ENCODE measurements at regions not wholly inside any gene's neighbourhood (a gene's known extent, or its start where the extent isn't known, plus 50 kb on each side); places are given as distances from the start of the nearest gene placed in this dataset.

DNA sequence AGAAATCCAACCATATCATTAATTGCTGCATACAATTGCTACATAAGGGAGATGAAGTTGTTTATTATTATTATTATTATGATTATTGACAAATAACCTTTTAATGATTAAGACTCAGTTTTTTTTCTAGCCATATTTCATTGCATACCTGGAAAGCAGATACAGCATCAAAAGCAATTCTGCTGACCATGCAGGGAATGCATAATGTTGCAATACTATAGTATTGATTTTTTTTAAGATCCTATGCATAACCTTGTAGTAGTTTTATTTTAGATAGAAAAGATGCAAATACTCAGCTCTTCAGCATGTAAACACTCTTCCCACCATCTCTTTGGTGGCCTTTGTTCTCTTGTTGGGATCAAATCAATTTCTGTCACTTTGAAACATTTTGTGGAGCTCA is 300.9 kb upstream of the MAP3K7 start:
- no peak overlapping the region for H2AK5ac ChIP-seq (ENCODE audit: low read depth, low read length)
- DNase-seq (ENCODE audit: low read depth in 1 of 2, low spot score in 2 of 2), result no peak

More for the DNA sequence above, 300.9 kb upstream of the MAP3K7 start:
- ChIA-PET POLR2A (ENCODE audit: partially characterized antibody) (no interaction called here), CTCF (ENCODE audit: partially characterized antibody) (no interaction called here)
- H4K8ac ChIP-seq (ENCODE audit: extremely low read depth, insufficient read depth, low read length), result no peak overlapping the region
- H3K56ac ChIP-seq (replicated peaks; ENCODE audit: insufficient read length, low read depth, low read length), result no peak overlapping the region
- no peak overlapping the region for H2BK20ac ChIP-seq (ENCODE audit: low read length)
- no peaks in the 10 kb centered on the region for H3K36me3 ChIP-seq (ENCODE audit: control insufficient read depth in 2 of 4, insufficient read depth in 4 of 4, low read length in 3 of 4)
- H3K18ac ChIP-seq (ENCODE audit: extremely low read depth, low read length), result no peak overlapping the region
- H2BK12ac ChIP-seq (ENCODE audit: low read depth, low read length), result no peak overlapping the region
- no peak overlapping the region for H3K9ac ChIP-seq (replicated peaks in 1 of 4; ENCODE audit: extremely low read depth in 1 of 4, low read depth in 3 of 4, low read length in 3 of 4)
- no peak overlapping the region for H3K4me3 ChIP-seq (ENCODE audit: extremely low read depth in 1 of 4, insufficient read depth in 2 of 4, low read depth in 3 of 4, low read length in 4 of 4)
- no peaks in the 10 kb centered on the region for H3K27me3 ChIP-seq (replicated peaks in 1 of 4; ENCODE audit: control insufficient read depth in 3 of 4, extremely low read depth in 1 of 4, insufficient read depth in 3 of 4, low read length in 3 of 4)
- no peak for FAIRE-seq
- no peak overlapping the region for H2BK15ac ChIP-seq (ENCODE audit: low read length)
- peaks cover 0 to 8% (median 3%) of the 10 kb centered on the region in 4 experiments; a peak in 3 of 7 replicates for H3K4me1 ChIP-seq (replicated peaks in 1 of 4; ENCODE audit: control insufficient read depth in 3 of 4, insufficient read depth in 4 of 4, low read length in 3 of 4)
- H3K79me2 ChIP-seq (ENCODE audit: control insufficient read depth in 1 of 2, insufficient read depth in 2 of 2, low read length in 2 of 2), result no peaks in the 10 kb centered on the region
- H3K4me2 ChIP-seq (ENCODE audit: insufficient read depth in 1 of 2, low read depth in 2 of 2, low read length in 2 of 2), result no peak overlapping the region
- H4K91ac ChIP-seq (replicated peaks; ENCODE audit: insufficient read length, low read length), result no peak overlapping the region
- H3K27ac ChIP-seq (ENCODE audit: low read depth, low read length), result no peak overlapping the region
- H4K5ac ChIP-seq (ENCODE audit: insufficient read length, low read depth, low read length), result no peak overlapping the region
- H2AFZ ChIP-seq (ENCODE audit: low read length), result no peak overlapping the region
- no peak for TF ChIP-seq EP300 (IDR thresholded peaks at IDR 0.05; ENCODE audit: borderline replicate concordance in 1 of 2, low read depth in 2 of 2, low read length in 2 of 2)
- no peak for TF ChIP-seq TAF7 (optimal IDR thresholded peaks at IDR 0.05; ENCODE audit: borderline replicate concordance, low read depth, low read length)
- no peak for TF ChIP-seq TAF1 (IDR thresholded peaks at IDR 0.05; ENCODE audit: low read depth, low read length)
- TF ChIP-seq HDAC2 (IDR thresholded peaks at IDR 0.05; ENCODE audit: borderline replicate concordance in 1 of 2, low read depth in 2 of 2, low read length in 2 of 2), result no peak
- H2BK5ac ChIP-seq (ENCODE audit: low read depth, low read length), result no peak overlapping the region
- H3K4ac ChIP-seq (replicated peaks; ENCODE audit: insufficient read length, low read depth, low read length), result no peak overlapping the region
- no peaks in the 10 kb centered on the region for H3K9me3 ChIP-seq (ENCODE audit: insufficient read depth in 2 of 2, low read depth in 1 of 2, low read length in 1 of 2)
- H2BK120ac ChIP-seq (replicated peaks; ENCODE audit: low read depth, low read length), result no peak overlapping the region
- no peaks in the 10 kb centered on the region for H3K23me2 ChIP-seq (ENCODE audit: low read depth, low read length)
- no peaks in the 10 kb centered on the region for H3K79me1 ChIP-seq (ENCODE audit: low read depth, low read length)
- no peak overlapping the region for H3K14ac ChIP-seq (ENCODE audit: insufficient read length)
- H4K20me1 ChIP-seq (replicated peaks in 1 of 2; ENCODE audit: control insufficient read depth in 1 of 2, insufficient read depth in 2 of 2, low read length in 2 of 2), result no peaks in the 10 kb centered on the region
- no peak overlapping the region for H3K23ac ChIP-seq (ENCODE audit: insufficient read length)

Data from H1 (cell line).